NT2/D1 (cell line): ENCODE measurements at regions not wholly inside any gene's neighbourhood (a gene's known extent, or its start where the extent isn't known, plus 50 kb on each side); places are given as distances from the start of the nearest gene placed in this dataset.

Experiments used
- DNase-seq: peaks from one replicate; pipeline ENCODE4 v3.0.0-alpha.2; 2011; ENCODE audit warnings: low read depth, low spot score
- H3K27me3 ChIP-seq: 2 replicates; pipeline ENCODE4 v1.6.0; 2011; ENCODE audit warnings: mild to moderate bottlenecking; ENCODE audit not compliant: insufficient read length, insufficient read depth
- H3K36me3 ChIP-seq: 2 replicates; pipeline ENCODE4 v1.6.1; 2011; ENCODE audit warnings: mild to moderate bottlenecking, low read length, mixed read lengths; ENCODE audit not compliant: insufficient read depth, insufficient read length
- H3K4me1 ChIP-seq: 2 replicates; pipeline ENCODE4 v1.5.1; 2011; ENCODE audit not compliant: insufficient read depth, insufficient read length
- H3K4me3 ChIP-seq: 2 replicates; pipeline ENCODE4 v1.5.1; 2011; ENCODE audit warnings: low read depth; ENCODE audit not compliant: insufficient read length
- H3K9ac ChIP-seq: 2 replicates; pipeline ENCODE4 v1.6.0; 2011; ENCODE audit warnings: low read depth; ENCODE audit not compliant: insufficient read length
- H3K9me3 ChIP-seq: 2 replicates; pipeline ENCODE4 v1.5.1; 2011; ENCODE audit warnings: mild to moderate bottlenecking, low read length; ENCODE audit not compliant: insufficient read depth
- SUZ12 ChIP-seq: IDR thresholded peaks from 2 replicates; pipeline ENCODE4 v1.6.1; 2011; ENCODE audit not compliant: insufficient read length, insufficient read depth; ENCODE audit errors: extremely low read depth
- YY1 ChIP-seq: IDR thresholded peaks from 2 replicates; pipeline ENCODE4 v1.6.1; 2011; ENCODE audit not compliant: insufficient read length, insufficient read depth
- ZNF274 ChIP-seq: IDR thresholded peaks from 2 replicates; pipeline ENCODE4 v1.6.1; 2011; ENCODE audit warnings: mild to moderate bottlenecking, low read depth, low read length

DNA sequence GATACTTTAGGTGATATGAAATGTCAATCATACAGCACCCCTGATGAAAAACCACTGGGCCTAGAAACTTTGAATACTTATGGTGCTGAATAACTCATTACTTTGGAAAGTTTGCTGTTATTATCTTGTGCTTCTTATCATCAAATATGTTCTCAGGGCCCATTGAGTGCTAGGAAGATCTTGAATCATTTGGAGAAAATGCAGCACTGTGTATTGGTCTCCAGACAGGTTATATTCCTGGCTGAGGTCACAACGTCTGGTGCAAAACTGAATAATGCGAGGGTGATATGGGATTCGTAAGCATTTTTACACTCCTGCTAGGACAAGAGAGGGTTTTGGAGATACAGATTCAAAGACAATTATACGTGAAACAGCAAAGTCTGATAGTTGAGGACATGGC lies 249.4 kb upstream of the TNC start:
- Histone ChIP-seq H3K36me3 (no peaks in the 10 kb centered on the region), H3K27me3 (no peaks in the 10 kb centered on the region), H3K4me1 (no peaks in the 10 kb centered on the region), H3K9me3 (peaks cover 10% of the 10 kb centered on the region; the same call in 1 of the 2 replicates), H3K9ac (no peak overlapping the region), H3K4me3 (no peak overlapping the region)
- no peak for TF ChIP-seq YY1
- TF ChIP-seq SUZ12, result no peak
- TF ChIP-seq ZNF274, result no peak
- no peak for DNase-seq

DNA sequence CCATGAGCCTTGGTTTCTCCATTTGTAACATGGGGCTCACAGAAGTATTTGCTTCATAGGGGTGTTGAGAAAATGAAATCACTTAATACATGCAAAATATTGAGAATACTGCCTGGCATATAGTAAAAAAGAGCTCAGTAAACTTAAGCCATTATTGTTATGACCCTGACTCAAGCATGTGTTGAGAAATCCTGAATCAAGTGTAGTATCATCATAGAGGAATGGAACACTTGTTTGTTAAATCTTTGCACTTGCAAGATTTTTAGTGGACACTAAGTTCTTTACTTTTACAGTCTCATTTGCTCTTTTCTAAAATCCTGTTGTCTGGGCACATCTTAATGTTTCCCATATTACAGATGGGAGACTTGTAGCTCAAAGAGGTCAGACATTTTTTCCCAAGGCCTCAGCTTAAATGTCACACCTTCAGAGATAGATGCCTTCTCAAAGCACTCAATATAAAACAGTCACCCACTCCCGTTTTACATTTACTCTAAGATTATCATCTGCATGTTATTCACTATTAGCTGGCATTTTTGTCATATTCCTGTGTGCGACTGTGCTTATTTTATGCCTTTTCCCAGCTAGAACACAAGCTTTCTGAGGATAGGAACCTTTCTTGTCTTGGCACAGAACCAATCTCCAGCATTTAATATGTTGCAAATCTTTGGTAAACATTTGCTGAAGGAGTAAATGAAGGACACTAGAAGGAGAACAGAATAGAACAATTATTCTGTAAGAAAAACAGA lies 250.0 kb upstream of the TNC start:
- Histone ChIP-seq H3K27me3 (no peaks in the 10 kb centered on the region), H3K4me1 (peaks cover 2% of the 10 kb centered on the region), H3K4me3 (no peak overlapping the region), H3K9me3 (peaks cover 10% of the 10 kb centered on the region; the same call in 1 of the 2 replicates), H3K36me3 (no peaks in the 10 kb centered on the region), H3K9ac (no peak overlapping the region)
- TF ChIP-seq SUZ12 (no peak), ZNF274 (no peak), YY1 (no peak)
- no peak for DNase-seq

- Histone ChIP-seq H3K27me3 (no peaks in the 10 kb centered on the region), H3K9me3 (peaks cover 10% of the 10 kb centered on the region; the same call in 1 of the 2 replicates), H3K4me3 (no peak overlapping the region), H3K36me3 (no peaks in the 10 kb centered on the region), H3K4me1 (peaks cover 2% of the 10 kb centered on the region), H3K9ac (no peak overlapping the region)
- no peak for DNase-seq
- TF ChIP-seq SUZ12 (no peak), ZNF274 (no peak), YY1 (no peak)
Measured at GRCh38 chr9:115369322-115369957, 251.5 kb upstream of the TNC start.

- Histone ChIP-seq H3K9me3 (peaks cover 10% of the 10 kb centered on the region; the same call in 1 of the 2 replicates), H3K9ac (no peak overlapping the region), H3K4me3 (no peak overlapping the region), H3K27me3 (no peaks in the 10 kb centered on the region), H3K4me1 (peaks cover 2% of the 10 kb centered on the region), H3K36me3 (no peaks in the 10 kb centered on the region)
- no peak for DNase-seq
- TF ChIP-seq ZNF274 (no peak), SUZ12 (no peak), YY1 (no peak)
Measured at GRCh38 chr9:115373000-115373709, 255.2 kb upstream of the TNC start.

DNA sequence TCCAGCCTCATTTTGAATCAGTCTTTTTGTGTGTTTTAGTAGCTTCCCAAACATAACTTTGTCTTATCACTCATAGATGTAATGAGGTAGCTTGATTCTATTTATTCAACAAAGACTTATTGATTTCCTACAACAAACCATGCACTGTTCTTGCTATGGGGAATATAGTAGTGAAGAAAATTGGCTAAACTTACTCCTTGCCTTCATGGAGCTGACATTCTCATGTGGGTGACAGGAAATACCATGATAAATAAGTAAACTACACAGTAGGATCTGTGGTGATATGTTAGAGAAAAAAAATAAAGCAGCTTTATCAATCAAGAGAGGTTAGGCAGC lies 255.7 kb upstream of the TNC start:
- TF ChIP-seq ZNF274 (no peak), YY1 (no peak), SUZ12 (no peak)
- Histone ChIP-seq H3K27me3 (no peaks in the 10 kb centered on the region), H3K9me3 (peaks cover 10% of the 10 kb centered on the region; the same call in 1 of the 2 replicates), H3K9ac (no peak overlapping the region), H3K4me1 (peaks cover 2% of the 10 kb centered on the region), H3K36me3 (no peaks in the 10 kb centered on the region), H3K4me3 (no peak overlapping the region)
- DNase-seq, result no peak

DNA sequence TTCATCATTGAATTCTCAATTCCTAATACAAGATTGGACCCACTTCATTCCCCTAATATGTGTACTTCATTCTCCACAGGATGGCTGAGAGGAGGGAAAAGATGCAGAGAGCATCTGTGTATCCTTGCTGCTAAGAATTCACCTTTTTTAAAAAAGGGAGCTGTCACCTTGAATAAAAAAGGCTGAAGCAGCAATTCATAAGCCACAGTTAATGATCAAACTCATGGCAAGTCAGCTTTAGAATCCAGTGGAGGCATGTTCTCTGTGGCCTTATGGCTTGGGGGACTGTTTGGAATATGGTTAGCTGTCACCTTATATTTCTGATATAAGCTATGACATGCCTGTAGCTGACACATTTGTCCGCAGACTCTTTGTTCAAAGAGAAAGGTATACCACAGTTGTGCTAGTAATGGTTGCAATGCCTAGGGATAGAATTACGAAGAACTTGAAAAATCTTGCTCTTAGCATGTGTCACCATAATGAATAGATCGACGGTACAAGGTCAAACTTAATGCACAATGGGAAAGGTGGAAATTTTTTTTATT lies 256.8 kb upstream of the TNC start:
- no peak for DNase-seq
- H3K36me3 ChIP-seq, result no peaks in the 10 kb centered on the region
- no peaks in the 10 kb centered on the region for H3K27me3 ChIP-seq
- H3K9me3 ChIP-seq, result peaks cover 10% of the 10 kb centered on the region; the same call in 1 of the 2 replicates
- H3K9ac ChIP-seq, result no peak overlapping the region
- no peak overlapping the region for H3K4me3 ChIP-seq
- TF ChIP-seq ZNF274, result no peak
- no peak for TF ChIP-seq SUZ12
- no peak for TF ChIP-seq YY1
- H3K4me1 ChIP-seq, result peaks cover 2% of the 10 kb centered on the region
